KMS-11 (cell line): ENCODE measurements at regions not wholly inside any gene's neighbourhood (a gene's known extent, or its start where the extent isn't known, plus 50 kb on each side); places are given as distances from the start of the nearest gene placed in this dataset.

Source experiments
- H2AFZ ChIP-seq: fragments of 200-600 bp; sonication (generic); 2 replicates; pipeline ENCODE4 v1.6.1; 2016; ENCODE audit warnings: antibody characterized with exemption, mixed run types, low read depth
- H3K27ac ChIP-seq: fragments of 200-600 bp; sonication (generic); 2 replicates; pipeline ENCODE4 v1.6.1; 2016; ENCODE audit warnings: mild to moderate bottlenecking, mixed run types
- H3K27me3 ChIP-seq: fragments of 200-600 bp; sonication (generic); 2 replicates; pipeline ENCODE4 v1.6.1; 2017; ENCODE audit warnings: mild to moderate bottlenecking, low read depth, mixed run types, moderate library complexity; ENCODE audit not compliant: insufficient read depth
- H3K36me3 ChIP-seq: fragments of 200-600 bp; sonication (generic); 2 replicates; pipeline ENCODE4 v1.6.1; 2017; ENCODE audit warnings: mild to moderate bottlenecking, mixed run types; ENCODE audit not compliant: insufficient read depth
- H3K4me1 ChIP-seq: fragments of 200-600 bp; sonication (generic); 2 replicates; pipeline ENCODE4 v1.6.1; 2016; ENCODE audit warnings: mild to moderate bottlenecking, low read depth, mixed run types; ENCODE audit not compliant: poor library complexity, severe bottlenecking
- H3K4me2 ChIP-seq: fragments of 200-600 bp; sonication (generic); 2 replicates; pipeline ENCODE4 v1.7.0; 2016; ENCODE audit warnings: mild to moderate bottlenecking, mixed run types
- H3K4me3 ChIP-seq: fragments of 200-600 bp; sonication (generic); IDR thresholded peaks from 2 replicates; pipeline ENCODE4 v1.6.1; 2017; ENCODE audit warnings: low read depth, low read length, mixed read lengths; ENCODE audit not compliant: insufficient read depth
- H3K79me2 ChIP-seq: fragments of 200-600 bp; sonication (generic); 2 replicates; pipeline ENCODE4 v1.6.1; 2016; ENCODE audit warnings: low read depth, mixed run types; ENCODE audit not compliant: insufficient read depth
- H3K9ac ChIP-seq: fragments of 200-600 bp; sonication (generic); 2 replicates; pipeline ENCODE4 v1.6.1; 2016; ENCODE audit warnings: mild to moderate bottlenecking, mixed run types
- H4K20me1 ChIP-seq: fragments of 200-600 bp; sonication (generic); 2 replicates; pipeline ENCODE4 v1.6.1; 2016; ENCODE audit warnings: mild to moderate bottlenecking, mixed run types; ENCODE audit not compliant: insufficient read depth
- CTCF ChIP-seq: fragments of 200-600 bp; sonication (generic); conservative IDR thresholded peaks from 2 replicates; pipeline ENCODE4 v1.6.1; 2017; ENCODE audit warnings: low read depth, mild to moderate bottlenecking, antibody characterized with exemption, low read length, moderate library complexity, mixed read lengths

GRCh38 chr12:23169696-23170013 is 544.7 kb downstream of the ETNK1 start:
- Histone ChIP-seq H3K27me3 (no peaks in the 10 kb centered on the region), H2AFZ (no peak overlapping the region), H3K4me3 (no peak overlapping the region), H3K79me2 (no peaks in the 10 kb centered on the region), H4K20me1 (no peaks in the 10 kb centered on the region), H3K4me2 (no peak overlapping the region), H3K36me3 (no peaks in the 10 kb centered on the region), H3K27ac (no peak overlapping the region), H3K4me1 (peaks cover 2% of the 10 kb centered on the region), H3K9ac (no peak overlapping the region)
- no peak for TF ChIP-seq CTCF

GRCh38 chr12:23174917-23175316 is 549.9 kb downstream of the ETNK1 start:
- H3K9ac ChIP-seq, result no peak overlapping the region
- no peaks in the 10 kb centered on the region for H3K79me2 ChIP-seq
- H3K4me3 ChIP-seq, result no peak overlapping the region
- peak overlapping the region; percentile 57; the same call in 1 of the 2 replicates for H3K4me2 ChIP-seq
- TF ChIP-seq CTCF, result no peak
- no peaks in the 10 kb centered on the region for H3K36me3 ChIP-seq
- no peaks in the 10 kb centered on the region for H3K27me3 ChIP-seq
- peaks cover 23% of the 10 kb centered on the region for H3K4me1 ChIP-seq
- H3K27ac ChIP-seq, result peak overlapping the region; percentile 60; the same call in 1 of the 2 replicates
- no peak overlapping the region for H2AFZ ChIP-seq
- H4K20me1 ChIP-seq, result no peaks in the 10 kb centered on the region

- no peak overlapping the region for H2AFZ ChIP-seq
- H4K20me1 ChIP-seq, result no peaks in the 10 kb centered on the region
- no peak for TF ChIP-seq CTCF
- H3K4me3 ChIP-seq, result no peak overlapping the region
- no peaks in the 10 kb centered on the region for H3K27me3 ChIP-seq
- H3K27ac ChIP-seq, result no peak overlapping the region
- no peaks in the 10 kb centered on the region for H3K4me1 ChIP-seq
- no peaks in the 10 kb centered on the region for H3K79me2 ChIP-seq
- no peak overlapping the region for H3K4me2 ChIP-seq
- no peak overlapping the region for H3K9ac ChIP-seq
- no peaks in the 10 kb centered on the region for H3K36me3 ChIP-seq
These were observed 560.4 kb downstream of the ETNK1 start for GRCh38 chr12:23185346-23185745.

GRCh38 chr12:23186950-23187349 is 562.0 kb downstream of the ETNK1 start:
- no peaks in the 10 kb centered on the region for H3K36me3 ChIP-seq
- H3K4me1 ChIP-seq, result no peaks in the 10 kb centered on the region
- no peak overlapping the region for H3K9ac ChIP-seq
- no peaks in the 10 kb centered on the region for H3K79me2 ChIP-seq
- no peak overlapping the region for H3K4me2 ChIP-seq
- H3K27me3 ChIP-seq, result no peaks in the 10 kb centered on the region
- H3K4me3 ChIP-seq, result no peak overlapping the region
- H4K20me1 ChIP-seq, result no peaks in the 10 kb centered on the region
- no peak overlapping the region for H2AFZ ChIP-seq
- TF ChIP-seq CTCF, result no peak
- no peak overlapping the region for H3K27ac ChIP-seq

GRCh38 chr12:23193552-23193951 is 568.6 kb downstream of the ETNK1 start:
- no peaks in the 10 kb centered on the region for H4K20me1 ChIP-seq
- no peak for TF ChIP-seq CTCF
- H3K79me2 ChIP-seq, result no peaks in the 10 kb centered on the region
- H3K4me1 ChIP-seq, result no peaks in the 10 kb centered on the region
- no peaks in the 10 kb centered on the region for H3K27me3 ChIP-seq
- no peak overlapping the region for H2AFZ ChIP-seq
- H3K9ac ChIP-seq, result no peak overlapping the region
- H3K36me3 ChIP-seq, result no peaks in the 10 kb centered on the region
- no peak overlapping the region for H3K4me3 ChIP-seq
- H3K27ac ChIP-seq, result no peak overlapping the region
- no peak overlapping the region for H3K4me2 ChIP-seq
